8988T (cell line): ENCODE measurements at regions not wholly inside any gene's neighbourhood (a gene's known extent, or its start where the extent isn't known, plus 50 kb on each side); places are given as distances from the start of the nearest gene placed in this dataset.

Source experiments
- DNase-seq: peaks from one replicate; pipeline ENCODE4 v3.0.0; 2011

DNA sequence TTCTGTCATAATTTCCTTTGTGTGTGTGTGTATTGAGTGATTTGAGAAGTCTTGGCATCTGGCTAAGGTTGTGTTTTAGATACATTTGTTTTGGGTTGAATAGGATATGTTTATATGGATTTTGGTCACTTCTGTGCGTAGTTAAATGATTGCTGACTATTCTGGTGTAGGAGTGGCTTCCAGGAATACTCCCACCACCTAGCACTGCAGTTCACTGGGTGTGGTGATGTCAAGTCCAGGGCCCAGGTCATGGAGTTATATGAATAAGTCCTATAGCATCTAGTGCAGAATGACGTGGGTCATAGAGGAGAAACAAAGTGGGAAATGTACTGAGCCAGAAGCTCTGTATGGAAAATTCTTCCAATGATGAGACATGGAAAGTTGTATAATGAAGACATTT, 465.4 kb upstream of the CCL2 start:
- no peak for DNase-seq

DNA sequence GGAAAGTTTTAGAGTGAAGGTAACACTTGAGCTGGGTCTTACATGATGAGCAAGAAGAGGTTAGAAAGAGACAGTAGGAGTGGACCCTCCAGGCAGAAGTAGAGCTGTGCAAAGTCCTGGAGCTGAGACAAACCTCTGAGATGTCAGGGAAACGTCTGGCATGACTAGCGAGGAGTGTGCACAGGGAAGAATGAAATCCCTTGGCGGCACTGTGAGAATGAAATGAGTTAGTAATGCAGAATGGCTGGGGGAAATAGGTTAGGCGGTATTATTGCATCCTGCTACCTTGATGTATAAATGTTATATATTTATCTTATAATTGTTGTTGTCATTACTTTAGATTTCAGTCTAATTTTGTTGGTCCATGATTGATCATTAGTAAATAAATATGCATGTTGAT, 457.9 kb upstream of the CCL2 start:
- DNase-seq = no peak

DNA sequence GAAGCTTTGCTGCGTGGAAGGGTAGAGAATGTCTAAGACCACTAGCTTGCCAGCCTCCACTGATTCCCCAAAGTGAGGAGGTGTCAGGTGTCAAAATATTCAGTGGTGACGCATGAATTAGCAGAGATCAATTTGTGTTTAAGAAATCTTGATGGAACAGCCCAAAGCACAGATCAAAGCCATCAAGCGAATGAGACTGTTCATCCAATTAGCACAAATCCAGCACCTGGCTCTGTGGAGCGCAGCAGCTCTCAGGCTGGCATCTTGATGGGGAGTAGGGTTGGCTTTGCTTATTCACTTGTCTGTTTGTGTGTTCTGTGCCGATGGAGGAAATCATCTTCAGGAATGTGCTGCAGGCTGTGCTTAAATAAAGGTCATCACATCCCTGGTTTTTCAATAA, 456.8 kb upstream of the CCL2 start:
- no peak for DNase-seq

DNA sequence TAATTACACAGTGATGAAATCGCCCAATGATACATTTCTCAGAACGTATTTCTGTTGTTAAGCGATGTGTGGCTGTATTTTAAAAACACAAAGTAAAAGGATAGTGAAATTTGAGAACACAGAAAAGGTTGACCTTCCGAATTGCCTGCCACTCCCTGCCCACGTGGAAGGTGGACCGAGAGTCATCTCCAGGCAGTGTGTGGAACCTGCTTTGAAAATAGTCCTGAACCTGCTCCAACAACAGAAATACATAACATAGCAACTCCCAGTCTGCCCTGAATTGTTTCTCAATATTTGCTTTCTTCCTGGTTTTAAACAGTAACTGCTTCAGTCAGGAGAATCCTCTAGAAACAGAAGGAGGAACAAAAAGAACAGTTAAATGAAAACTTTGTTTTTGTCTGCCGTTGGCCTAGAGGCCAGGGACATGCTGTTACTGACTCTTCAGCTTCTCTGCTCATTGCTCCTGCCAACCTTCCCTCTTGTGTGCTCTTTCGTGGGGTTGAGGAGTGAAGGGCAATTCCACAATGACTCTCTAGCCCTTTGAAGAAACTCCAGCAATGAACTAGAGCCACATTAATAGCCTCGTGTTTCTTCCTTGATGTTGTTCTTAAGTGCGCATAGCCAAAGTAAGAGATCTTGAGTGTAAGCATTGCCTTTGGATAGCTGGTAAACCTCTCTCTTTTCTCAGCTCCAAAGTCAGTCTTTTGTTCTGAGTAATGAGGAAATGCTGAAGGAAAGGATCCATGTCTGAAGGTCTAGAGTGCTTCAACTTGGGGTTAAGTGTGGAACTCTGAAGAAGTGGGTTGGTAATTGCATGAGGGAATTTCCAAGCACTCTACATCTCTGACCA, 452.5 kb upstream of the CCL2 start:
- no peak for DNase-seq

DNA sequence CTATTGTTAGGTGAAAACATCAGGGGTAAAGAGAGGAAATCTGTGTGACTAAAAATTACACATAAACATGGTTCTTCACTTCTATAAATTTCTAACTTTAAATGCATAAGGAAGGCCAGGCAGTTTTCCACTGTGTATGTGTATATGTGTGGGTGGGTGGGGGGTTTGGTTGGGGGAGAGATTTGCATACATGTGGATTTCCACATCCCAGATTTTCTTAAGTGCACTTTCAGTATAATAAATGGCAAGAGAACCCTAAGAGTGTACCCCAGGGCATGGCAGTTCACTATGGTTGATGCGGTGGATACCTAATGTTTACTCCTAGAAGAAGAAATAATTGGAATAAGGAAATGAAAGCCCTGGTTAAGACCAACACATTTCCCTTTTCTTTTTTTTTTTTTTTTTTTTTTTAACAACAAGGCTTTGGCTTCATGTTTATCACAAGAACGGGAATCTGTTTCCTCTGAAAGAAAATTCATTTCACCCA, 451.8 kb upstream of the CCL2 start:
- no peak for DNase-seq

DNA sequence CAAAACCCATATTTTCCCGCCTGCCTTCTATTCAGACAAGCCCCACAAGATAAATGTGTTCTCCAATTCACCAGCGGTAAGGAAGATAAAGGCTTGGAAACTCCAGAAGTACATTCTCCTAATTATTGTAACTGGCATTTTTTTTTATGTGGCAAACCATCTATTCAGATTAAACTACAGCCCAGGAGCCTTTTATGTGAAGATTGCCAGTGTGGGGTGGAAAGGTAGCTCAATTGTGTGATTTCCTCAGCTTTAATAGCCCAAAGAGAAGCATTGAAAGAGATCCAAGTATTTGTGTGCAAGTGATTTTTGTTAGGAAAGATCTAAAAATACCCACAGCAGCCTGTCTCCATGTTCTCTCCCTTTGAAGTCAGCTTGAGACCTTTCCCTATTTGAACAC, 451.4 kb upstream of the CCL2 start:
- DNase-seq = no peak

DNA sequence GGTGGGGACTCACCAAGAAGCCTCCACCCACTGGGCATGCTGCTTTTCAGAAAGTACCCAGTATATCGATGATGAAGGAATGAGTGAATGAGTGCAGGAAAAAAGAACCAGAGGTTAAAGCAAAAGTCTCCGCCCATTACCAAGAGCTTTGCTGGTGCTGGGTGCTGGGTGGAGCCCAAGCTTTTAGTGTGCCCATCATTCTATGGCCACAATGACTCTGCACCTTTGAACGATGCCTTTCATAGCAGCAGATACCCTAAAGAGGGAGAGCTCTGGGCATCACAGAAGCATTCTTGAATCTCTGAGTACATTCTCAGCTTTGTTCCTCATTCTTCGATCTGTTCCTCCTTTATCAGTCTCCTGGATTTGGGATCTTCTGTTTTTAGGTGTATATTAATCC, 450.7 kb upstream of the CCL2 start:
- no peak for DNase-seq

DNA sequence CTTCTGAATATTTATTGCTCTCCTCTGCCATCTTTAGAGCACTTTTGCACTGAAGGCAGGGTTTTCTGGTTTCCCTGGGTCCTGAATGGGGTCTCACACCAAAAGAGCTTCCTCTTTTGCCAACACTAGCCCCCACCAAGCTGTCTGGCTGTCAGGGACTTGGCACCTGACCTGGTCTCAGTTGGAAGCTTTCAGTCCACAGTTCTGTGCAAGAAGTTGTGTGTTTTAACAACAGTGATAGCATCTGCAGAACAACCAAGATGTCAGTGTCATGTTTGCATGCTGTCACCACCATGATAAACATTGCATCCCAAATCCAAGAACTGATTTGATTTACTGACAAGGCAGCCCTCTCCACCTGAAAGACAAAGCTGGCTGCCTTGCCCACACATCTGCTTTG, 448.5 kb upstream of the CCL2 start:
- DNase-seq = no peak

DNA sequence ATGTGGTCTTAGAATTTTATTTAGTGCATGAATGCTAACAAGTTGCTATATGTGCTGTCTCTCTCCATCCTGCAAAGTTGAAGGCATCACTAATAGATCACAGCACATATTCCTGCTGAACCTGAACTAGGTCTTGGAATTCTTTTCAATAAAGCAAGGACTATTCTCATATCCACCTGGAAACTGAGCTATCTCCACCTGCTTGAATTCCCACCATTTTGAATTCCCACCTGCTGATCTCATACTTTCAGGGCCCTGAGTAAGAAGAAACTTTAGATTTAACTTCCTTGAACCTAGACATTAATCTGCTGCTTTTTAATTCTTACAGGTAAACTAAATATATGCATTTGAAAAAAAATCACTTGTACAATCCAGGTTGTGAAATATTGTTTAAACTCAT, 445.3 kb upstream of the CCL2 start:
- DNase-seq = no peak

DNA sequence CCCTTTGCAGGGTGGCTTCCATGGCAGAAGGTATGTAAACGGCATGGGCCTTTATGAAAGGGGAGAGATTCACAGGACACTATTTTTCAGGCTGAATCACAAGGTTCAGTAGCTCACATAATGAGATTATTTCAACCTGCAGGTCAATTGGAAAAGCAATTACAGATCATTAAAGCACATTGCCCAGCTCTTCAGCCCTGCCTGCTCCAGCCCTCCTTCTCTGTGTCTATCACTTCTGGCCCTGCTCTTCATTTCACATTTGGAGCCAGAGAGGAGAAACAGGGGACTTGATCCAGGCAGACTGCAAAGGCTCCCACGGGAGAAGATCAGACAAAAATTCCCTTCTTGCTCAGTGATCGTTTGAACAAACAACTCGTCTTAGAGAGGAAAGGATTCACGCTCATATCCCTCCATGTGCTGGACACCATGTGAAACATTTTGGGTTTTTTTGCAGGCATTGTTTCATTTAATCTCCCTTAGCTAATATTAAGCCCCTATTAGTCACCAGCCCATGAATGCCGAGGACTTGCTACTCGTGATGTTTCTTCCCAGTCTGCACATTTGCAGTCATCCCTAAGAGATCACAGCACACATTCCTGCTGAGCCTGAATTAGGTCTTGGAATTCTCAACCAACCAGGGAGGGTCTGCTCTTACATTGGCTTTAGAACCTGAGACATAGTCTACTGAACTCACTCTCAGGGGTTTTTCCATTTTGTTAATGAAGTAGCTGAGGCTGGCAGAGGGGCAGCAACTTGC, 443.9 kb upstream of the CCL2 start:
- no peak for DNase-seq

DNA sequence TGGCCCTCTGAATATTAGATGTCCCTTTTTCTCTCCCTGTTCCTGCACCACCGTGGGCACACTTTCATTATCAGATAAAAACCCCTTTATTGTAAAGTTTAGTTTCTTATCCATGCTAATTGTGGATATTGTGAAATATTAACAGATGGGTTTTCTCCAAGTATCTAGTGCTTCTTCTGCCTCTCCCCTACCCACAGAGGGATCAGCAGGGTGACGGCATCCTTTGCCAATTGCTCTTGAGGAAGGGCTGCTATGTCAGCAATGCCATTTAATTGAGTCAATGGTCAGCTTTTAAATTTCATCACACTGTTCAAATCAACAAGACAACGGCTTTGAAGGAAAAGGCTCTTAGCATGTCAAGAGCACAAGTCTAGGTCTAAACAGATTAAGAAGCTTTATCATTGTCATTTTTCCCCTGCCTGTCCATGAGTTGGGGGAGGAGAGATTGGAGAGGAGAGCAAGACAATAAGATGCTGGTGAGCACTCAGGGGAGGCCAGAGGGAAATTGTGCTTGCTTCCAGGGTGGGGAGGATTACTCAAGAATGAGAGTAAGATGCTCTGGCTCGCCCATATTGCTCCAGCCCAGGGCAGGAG, 443.0 kb upstream of the CCL2 start:
- DNase-seq = no peak

DNA sequence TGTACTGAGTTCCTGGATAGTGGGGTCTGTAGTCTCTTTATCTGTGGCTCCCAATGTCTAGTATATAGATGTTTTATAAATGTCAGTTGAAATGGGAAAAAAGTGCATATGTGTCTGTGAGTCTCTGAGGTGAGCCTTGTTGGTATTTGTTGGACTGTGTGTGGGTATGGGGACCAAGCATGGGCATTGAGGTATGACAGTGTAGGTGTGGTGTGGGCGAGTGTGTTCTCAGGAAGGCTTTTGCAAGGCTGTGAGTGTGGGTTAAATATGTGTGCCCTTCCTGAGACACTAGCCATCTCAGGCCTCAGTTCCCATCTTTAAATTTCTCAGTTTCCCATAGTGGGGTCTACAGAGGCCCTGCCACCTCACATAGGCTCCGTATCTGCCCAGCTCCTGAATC, 440.2 kb upstream of the CCL2 start:
- no peak for DNase-seq

DNA sequence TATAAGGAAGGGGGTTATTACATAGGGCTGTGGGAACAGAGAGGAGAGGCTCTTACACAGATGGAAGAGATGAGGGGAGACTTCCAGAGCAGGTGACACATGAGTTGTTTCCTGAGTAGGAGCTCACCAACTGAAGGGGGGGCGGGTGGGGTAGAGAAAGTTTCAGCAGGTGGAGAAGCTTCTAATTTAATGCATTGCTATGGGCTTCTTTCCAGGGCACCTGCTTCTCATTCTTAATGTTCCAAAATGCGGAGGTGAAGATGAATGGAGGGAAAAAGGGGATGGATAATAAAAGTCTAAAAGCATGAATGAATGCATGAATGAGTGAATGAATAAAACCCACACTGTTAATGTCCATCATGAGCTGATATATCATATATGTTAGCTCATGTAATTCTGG, 439.0 kb upstream of the CCL2 start:
- DNase-seq = no peak

DNA sequence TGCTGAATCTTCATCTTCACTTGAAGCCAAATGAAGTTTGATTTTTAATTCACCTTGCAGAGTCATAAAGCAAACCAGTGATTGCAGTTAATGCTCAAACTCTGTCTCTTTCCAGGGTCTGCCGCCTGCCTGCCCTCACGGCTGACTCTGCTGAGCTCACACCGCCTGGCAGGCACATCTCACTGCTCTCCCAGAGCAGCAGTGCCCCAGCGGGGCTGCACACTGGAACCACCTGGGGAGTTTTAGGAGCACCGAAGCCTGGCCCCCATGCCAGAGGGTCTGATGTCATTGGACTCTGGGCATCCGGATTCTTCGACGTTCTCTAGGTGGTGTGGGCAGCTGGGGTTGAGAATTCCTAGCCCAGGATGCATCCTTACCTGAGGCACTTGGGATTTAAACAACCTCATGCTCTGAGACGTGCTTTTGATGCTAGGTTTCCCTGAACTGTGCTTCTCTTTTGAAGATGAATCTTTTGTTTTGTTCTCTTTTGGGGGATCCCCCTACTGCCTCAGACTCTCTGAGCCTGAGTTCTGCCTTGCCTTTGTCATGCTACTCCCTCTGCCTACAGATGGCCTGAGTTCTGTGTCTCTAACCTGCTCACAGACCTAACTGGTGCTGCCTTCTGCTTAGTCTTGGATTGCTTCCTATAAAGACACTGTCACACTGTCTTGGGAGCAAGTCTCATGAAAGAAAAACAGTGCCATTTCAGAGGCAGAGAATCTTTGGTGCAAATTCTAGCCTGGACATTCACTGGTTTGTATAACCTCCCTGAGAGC, 438.1 kb upstream of the CCL2 start:
- DNase-seq = no peak

DNA sequence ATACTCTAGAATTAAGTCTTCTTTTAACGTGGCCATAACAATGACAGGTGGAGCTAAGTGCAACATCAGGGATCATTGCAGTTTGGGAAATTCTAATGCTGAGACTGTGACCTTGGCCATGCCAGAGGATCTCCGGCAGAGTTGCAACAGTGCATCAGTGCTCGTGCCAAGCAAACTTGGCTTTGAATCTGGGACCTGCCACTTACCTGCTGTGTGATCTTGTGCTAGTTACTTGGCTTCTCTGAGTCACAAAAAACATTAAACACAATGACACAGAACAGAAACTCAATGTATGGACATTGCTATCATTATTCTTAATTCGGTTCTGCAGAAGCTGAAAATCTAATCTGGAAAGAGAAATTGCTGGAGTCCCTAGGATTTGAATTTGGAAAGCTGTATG, 435.5 kb upstream of the CCL2 start:
- no peak for DNase-seq

DNA sequence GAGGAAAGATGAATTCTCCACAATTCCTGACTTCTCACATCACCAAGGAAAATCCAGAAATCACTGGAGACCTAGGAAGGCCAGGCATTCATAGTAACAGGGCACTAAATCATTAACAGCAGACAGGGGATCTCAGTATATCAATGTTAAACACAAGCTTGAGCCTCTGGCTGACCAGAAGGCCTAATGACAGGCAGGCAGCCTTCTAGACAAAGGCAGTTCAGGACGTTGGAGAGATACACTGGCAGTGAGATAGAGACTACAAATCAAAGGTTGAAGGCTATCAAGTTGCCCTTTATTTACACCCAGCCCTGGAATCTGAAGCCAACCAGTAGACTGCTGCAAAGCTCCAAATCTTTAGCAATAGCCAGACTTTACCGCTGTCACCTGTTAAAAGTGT, 422.8 kb upstream of the CCL2 start:
- no peak for DNase-seq

DNA sequence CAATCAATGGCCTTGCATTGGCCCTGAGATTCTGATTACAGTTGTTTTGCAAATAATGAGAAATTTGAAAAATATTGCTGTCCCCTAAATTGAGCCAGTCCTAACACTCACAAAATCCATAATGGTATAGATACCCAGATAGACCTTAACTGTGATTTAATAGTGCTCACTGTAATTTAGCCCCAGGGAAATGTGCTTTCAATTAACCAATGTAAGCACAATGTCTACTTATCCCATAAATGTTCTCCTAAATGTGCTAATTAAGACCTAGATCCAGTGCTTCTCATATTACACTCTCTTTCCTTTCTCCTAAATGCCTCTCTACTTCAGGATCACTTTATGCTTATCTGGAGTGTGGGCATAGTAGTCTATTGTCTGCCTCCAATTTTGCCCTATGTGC, 417.8 kb upstream of the CCL2 start:
- DNase-seq = no peak

DNA sequence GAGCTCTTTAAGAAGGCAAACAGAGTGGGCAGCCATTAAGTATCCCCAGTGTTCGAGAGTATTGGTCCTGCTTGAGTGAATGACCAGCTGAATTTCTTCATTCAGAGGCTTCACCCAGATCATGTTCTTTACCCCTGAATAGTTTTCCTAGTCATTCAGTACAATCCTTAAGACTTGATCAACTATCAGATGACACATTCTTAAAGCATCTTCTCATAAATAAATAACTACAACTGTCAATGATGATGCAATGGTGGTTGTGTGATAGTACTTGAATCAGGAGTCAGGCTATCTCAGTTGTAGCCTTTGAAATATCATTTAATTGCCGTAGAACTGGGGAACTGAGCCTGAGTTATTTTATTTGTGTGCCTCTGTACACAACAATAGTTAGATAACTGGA, 416.8 kb upstream of the CCL2 start:
- no peak for DNase-seq

DNA sequence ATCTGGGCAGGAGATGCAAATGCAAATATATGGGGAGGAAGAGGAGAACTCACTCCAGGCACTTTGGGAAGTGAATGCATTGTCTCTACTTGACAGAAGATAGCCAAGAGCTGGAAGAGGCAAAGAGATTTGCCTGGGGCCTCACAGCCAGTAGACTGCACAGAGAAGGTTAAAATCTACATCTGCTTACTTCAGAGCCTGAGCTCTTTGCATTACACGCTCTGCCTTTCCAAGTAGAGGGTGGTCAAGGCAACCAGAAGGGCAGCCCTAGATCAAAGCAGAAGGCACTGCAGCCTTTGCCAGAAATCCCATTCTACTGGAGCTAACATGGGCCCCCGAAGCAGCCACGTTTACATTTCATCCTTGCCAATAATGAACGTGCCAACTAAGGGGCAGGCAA, 407.2 kb upstream of the CCL2 start:
- no peak for DNase-seq

DNA sequence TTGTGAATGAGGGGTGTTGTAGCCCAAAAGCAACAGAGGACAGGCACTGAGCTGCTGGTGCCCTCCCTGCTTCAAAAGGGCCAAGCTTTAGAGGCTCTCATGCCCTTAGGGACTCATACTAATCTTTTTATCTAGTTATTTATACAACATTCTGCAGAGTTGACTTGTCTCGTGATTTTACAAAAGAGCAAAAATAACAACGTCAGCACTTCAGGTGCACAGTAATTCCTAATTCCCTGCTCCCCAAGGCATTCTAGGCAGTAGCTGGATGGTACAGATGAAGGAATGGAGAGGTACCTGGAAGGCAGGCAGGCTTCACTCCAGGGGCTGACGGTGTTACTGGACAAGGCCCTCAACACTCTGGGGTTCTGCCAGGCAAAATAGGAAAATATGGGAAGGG, 406.7 kb upstream of the CCL2 start:
- DNase-seq = no peak

DNA sequence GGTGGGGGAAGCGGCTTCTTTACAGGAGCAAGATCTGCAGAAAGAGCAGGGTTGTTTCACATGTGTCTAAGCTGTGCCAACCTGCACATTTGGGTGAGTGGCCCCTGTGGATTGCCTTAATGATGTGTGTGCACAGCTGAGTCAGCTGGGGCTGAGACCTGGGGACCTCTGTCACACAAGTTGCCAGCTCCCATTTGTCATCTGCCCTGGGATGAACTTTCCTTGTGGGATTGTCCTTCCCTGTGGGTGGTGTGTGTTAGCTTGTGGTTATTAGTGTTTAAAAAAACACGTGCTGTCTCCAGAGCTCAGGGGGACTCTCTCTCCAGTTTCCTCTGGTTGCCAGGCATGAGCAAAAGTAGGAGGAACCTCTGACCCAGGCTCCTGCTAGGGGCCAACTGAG, 400.5 kb upstream of the CCL2 start:
- DNase-seq = no peak

DNA sequence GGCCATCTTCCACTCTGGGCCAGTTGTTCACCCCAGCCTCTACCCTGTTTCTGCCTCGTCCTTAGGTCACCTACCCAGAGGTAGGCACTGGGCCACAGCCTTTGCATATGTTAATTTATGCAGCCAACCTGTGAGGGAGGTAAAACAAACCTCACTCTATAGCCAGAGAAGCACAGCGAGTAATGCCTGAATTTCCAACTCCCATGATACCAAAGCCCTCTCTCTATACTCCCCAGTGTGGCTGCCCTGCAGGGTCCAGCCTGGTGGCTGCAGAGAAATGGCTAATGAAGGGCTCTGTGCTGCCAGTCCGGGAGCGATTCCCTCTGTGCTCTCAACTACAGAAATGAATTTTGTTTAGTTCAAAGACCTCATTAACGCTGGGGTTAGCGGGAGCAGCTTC, 397.0 kb upstream of the CCL2 start:
- DNase-seq = no peak

DNA sequence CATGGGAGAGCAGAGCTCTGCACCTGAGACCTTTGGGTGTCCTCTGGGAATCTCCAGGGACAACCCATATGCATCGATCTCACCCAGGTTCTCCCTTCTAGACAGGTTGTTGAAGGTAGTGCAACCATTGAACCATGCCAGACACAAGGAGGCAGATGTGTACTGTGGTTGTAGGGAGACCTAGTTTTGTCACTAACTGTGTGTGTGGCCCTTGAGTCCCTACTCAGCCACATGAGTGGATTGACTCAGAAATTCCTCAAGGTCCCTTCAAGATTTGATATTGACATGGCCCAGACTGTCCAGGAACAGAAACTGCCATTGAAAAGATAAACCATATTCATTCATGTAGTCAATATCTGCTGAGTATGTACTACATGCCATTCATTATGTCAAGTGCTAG, 396.4 kb upstream of the CCL2 start:
- DNase-seq = no peak
